GM18861 (cell line): ENCODE measurements at regions not wholly inside any gene's neighbourhood (a gene's known extent, or its start where the extent isn't known, plus 50 kb on each side); places are given as distances from the start of the nearest gene placed in this dataset.
"Not testable (repeated sequence)": the region's sequence is repeated elsewhere in the genome, so short reads cannot be mapped to it uniquely, and the experiment has no call there.

ENCODE experiments used
- ATAC-seq: cut with Tn5 transposase; IDR thresholded peaks from one replicate; pipeline ENCODE4 v1.9.1; 2021; ENCODE audit not compliant: unreplicated experiment

DNA sequence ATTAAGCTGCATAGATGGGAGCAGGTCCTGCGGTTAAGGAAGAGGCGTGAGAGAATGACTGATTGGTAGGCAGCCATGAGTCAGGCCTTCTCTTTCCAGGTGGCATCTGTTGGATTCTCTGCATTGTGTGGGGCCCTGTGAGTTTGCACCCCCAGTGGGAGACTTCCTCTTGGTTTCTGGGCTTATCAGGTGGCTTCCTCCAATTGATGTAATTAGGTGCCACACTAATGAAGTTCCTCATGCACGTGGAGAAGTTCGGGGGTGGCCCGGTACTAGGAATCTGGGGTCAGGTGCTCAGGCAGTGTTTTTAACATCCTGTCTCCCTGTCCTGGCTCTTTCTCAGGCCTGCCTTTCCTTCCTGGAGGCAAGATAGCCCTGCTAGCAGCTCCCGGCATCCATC lies 765.1 kb upstream of the TMEM132C start:
- ATAC-seq: no peak

DNA sequence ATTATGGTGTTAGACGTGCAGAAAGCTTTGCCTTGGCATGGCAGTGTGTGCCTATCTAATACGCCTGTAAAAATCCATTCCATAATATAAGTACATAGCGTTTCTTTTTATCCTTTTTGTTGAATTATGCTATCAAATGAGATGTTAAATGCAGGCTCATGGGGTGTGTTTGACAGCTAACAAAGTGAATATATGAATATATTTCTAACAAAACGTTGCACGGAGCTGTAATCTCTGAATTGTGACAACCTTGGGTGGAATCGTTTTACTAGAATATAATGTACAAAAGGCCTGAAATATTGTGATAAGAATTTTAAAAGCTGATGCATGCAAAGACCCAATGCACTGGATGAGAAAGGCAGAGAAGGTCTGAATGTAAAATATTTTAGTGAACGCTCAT lies 763.7 kb upstream of the TMEM132C start:
- no peak for ATAC-seq

DNA sequence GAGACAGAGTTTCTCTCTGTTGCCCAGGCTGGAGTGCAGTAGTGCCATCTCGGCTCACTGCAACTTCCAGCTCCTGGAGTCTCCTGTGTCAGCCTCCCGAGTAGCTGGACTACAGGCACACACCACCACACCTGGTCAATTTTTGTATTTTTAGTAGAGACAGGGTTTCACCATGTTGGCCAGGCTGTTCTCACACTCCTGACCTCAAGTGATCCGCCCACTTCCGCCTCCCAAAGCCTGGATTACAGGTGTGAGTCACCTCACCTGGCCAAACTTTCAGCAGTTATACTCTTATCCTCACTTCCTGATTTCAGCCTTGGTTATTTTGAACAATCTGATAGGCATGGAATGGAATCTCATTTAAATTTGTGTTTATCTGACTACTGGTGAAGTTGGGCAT lies 763.0 kb upstream of the TMEM132C start:
- ATAC-seq: not testable (repeated sequence)

DNA sequence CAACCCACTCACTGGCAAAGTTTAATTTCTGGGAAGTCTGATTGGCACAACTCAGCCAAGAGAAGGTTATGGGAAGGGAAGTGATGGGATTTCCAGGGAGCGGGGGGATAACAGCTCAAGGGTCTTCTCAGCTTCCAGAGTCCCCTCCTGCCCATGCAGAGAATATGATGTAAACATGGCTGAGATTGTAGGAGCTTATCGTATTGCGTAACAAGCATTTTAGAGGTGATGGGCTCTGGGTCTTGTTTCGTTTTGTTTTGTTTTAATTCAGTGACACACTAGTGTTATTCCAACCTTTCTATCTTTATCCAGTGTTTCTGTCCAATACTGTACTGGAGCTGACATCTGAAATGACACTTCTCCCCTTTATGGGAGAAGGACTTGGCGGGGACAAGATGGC lies 762.1 kb upstream of the TMEM132C start:
- no peak for ATAC-seq

DNA sequence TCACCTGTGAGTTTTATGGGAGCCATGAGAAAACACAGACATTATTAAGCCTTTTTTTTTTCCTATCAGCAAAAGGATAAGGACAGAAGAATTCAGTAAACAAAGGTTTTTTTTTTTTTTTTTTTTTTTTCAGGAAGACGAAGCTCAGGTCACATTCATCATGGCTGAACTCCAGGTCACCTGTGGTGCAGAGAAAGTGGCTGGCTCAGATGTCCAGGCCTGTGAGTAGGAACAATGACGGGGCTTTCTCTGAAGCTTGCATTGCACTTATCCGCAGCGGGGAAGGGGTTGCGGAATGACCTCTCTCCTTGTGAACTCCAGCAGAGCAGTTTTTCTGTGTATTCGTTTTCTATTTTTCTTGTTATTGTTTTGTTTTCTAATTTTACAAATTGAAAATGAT lies 759.6 kb upstream of the TMEM132C start:
- no peak for ATAC-seq

DNA sequence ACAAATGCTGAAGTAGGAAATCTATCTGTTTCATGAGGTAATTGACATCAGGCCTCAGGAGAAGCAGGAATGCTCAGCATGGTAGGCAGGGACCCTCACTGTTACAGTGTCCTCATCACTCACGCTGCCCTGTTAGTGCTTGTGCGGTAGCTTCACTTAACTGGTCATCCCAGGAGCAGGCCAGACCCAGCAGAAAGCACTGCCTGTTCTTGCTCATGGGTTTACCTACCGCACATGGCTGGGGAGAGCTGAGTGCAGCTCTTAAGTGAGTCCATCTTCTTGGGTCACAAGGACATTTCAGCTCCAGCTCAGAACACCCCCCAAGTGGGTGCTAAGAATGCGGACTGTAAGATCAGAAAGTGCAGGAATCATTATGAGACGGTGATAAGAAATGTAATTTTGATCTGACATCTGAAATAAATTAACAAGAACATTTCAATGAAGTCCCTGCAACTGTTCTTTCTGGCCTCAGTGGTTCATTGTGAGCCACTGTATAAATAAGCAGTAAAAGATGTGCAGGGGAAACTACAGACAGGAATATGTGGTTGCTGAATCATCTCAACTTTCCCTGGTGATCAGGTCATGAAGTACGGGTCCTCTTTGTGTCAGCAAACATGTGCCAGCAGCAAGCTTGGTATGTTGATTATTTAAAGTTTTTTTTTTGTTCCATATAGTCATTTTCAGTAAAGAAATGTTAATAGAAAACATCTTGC lies 757.7 kb upstream of the TMEM132C start:
- ATAC-seq: no peak

DNA sequence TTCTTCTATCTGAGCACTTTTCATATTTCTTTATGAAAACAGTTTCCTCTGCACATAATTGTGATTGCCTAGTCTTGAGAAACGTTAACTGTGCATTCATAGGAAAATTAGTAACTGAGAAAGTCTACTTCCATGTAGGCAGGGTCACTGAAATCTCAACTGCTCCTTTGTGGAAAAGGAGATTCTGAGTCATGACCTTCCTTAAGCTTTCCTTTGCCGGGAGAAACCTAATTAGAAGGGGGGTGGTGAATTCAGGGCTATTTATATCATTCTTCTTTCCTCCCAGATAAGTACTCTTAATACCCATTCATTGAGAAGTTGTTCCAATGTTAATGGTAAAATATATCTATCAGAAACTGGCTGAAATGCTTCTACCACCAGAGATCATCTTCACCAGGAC lies 751.0 kb upstream of the TMEM132C start:
- no peak for ATAC-seq

DNA sequence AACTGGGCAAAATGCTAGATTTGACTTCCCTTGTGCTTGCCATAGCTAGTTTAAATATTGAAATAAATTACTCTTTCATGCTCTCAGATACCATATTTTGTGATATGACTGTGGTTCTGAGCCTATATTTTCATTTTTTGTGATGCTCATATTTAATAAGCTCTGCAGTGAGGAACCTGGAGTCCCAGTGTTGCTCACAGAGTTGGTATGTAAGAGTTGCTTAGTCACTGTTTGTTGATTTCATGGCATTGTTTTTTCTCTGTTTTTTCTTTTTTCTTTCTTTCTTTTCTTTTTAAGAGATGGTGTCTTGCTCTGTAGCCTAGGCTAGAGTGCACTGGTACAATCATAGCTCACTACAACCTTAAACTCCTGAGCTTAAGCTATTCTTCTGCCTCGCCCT lies 750.5 kb upstream of the TMEM132C start:
- no peak for ATAC-seq

DNA sequence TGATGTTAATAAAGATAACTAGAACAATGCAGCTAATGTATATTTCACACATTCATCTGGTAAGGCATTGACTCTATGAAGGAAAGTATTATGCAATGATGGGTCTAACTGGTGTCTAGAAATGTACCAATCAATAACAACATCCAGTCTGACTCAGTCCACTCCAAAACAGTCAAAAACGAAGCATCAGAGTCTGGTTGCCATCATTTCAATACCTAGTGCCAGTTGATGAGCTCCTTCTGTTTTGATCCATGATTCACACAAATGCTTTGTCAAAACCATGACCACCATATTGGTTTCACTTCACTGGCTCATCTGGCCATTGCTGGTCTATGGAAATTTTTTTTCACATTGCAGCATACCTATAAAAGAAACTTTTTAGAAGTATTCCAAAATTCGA lies 747.2 kb upstream of the TMEM132C start:
- ATAC-seq: no peak

DNA sequence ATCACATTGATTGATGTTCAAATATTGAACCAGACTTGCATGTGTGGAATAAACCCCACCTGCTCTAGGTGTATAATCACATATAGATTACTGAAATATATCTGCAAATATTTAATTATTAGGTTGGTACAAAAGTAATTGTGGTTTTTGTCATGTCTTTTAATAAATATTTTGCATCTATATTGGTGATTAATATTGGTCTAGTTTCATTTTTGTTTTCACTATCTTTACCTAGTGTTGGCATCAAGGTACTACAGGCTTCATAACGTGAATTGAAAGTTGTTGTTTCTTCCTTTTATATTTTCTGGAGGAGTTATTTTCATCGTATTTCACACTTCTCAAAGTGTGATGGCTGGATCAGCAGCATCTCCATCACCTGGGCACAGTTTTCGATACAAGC lies 740.0 kb upstream of the TMEM132C start:
- ATAC-seq: no peak

DNA sequence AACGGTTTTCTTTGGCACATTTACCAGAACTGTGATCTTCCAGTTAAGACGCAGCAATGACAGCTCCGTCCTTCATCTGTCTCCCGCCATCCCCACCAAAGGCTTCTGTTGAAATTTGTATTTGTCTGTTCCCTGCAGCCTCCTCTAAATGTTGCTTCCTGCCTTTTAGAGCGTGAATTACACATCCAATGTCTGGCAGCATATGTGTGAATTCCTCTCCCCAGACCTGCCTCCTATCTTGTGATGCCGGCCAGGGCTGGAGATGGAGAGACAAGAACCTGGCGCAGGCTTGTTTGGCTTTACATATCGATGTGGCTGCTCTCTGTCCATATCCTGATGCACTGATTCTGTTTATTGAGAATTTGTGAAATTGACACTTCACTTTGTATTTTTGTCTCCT lies 738.4 kb upstream of the TMEM132C start:
- no peak for ATAC-seq

DNA sequence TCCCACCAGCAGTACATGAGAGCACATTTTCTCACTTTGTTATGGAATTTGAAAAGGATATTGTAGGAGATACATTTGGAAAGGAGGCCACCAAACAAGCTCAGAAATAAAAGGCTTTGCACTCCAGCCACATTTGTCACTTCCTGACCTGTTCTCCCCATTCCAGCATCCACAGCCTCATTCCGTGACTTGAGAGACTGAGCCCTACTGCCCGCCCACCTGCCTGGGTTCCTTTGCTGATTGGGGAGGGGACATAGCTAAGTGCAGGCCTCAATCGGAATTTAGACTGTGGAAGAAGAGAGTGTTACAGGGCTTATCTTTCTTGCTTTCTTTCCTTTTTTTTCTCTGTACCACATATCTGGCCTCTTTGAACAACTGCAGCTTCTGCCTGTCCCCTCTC lies 735.4 kb upstream of the TMEM132C start:
- no peak for ATAC-seq

DNA sequence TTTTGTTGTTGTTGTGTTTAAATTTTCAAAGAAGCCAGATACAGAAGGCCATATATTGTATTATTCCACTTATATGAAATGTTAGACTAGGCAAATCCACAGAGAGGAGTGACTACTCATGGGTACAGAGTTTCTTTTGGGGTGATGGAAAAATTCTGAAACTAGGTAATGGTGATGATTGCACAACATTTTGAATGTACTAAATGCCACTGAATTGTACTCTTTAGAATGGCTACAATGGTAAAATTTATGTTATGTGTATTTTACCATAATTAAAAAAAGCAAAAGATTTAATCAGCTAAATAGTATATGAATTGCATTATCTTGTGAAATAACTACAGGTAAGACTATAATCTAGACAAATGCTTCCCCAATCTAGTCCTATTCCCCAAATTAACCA lies 733.6 kb upstream of the TMEM132C start:
- no peak for ATAC-seq

DNA sequence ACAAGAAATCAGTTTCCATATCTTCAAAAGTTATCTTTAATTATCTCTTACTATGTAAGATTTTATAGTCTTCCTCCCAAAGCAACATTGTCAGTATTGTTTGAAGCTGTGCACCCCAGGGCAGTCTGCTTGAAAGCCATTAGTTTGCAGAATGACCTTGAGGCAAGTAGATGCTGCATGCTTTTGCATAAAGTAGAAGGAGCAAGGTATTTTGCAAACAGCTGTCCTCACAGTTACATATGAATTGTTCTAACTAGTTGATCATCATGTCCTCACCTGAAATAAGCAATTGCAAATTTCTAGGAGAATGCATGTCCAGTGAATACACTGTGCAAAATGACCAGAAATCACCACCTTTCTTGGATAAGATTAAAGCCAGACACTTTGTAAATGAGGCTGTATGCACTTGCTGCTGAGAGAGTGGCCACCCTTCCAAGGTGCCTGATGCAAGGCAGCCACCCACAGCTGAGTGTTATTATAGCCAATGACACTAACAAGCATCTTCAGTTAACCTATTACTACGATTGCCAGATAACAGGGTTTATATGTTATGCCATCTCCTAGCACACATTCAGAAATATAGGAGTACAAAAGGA lies 730.0 kb upstream of the TMEM132C start:
- no peak for ATAC-seq

DNA sequence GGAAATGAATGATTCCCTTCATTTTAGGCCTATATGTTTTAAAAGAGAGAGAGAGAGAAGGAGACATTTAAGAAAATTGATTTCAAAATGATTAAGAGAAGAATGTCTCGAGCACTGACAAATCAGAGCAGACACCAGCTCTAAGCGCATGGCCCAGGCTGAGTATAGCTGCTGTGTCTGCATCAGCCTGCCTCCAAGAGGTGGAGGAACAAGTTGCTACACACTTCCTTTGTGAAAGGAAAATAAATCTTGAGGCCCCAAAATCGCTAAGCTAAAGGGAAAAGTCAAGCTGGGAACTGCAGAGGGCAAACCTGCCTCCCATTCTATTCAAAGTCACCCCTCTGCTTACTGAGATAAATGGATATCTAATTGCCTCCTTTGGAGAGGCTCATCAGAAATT lies 728.7 kb upstream of the TMEM132C start:
- no peak for ATAC-seq

DNA sequence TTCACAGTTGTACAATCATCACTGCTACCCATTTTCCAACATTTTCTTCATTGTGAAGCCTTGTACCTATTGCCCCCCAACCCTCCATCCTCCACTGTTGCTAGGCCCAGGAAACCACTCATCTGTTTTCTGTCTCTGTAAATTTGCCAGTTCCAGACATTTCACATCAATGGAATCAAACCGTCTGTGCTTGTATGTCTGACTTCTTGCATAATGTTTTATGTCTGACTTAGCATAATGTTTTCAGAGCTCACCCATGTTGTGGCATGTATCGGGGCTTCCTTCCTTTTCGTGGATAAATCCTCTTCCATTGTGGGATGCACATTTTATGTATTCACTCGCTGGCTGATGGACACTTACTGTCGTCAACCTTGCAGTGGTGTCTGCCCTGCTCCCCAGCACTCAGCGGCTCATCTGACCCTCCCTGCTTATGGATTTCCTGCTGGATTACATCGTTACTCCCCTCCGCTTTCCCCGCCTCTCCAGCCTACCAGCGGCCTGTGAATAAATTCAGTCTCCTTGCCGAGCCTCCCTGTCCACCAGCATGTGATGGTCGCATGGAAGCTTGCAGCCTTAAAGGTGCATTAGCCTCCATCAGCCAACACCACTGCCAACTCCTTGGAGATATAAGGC lies 727.6 kb upstream of the TMEM132C start:
- no peak for ATAC-seq

DNA sequence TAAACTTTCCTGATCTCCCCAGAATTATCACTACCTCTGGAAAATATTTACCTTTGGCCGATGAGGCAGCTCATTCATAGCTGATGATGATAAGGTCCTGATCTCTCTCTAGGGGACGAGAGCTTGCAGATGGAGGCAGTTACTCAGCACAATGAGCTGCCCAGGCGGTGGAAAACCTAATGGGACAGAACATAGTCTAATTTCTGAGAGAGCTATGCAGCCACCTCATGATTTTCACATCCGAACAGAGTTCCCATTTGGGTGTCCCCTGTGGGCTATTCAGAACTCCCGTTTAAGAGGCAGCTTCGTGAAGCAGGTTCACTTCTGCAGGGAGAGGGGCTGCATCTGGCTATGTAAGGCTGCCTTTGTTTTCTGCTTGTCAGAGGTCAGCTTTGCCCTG lies 724.6 kb upstream of the TMEM132C start:
- no peak for ATAC-seq

DNA sequence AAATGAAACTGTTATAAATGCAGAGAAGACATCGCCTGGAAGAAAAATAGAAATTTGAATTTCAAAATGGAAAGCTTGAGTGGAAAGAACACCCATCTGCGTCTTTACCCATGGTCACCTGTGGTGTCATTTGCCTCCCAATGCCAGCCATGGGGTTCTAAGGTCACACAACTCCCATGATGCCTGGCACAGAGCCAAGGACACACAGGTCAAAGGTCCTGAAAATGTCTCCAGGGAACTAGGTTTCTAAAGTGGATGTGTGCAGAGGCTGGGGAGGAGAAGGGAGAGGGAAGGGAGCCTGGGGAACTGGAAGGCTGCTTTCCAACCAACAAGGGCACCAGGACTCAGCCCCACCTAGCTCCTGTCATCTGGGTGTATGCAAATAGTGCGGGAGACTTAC lies 724.0 kb upstream of the TMEM132C start:
- ATAC-seq: no peak

DNA sequence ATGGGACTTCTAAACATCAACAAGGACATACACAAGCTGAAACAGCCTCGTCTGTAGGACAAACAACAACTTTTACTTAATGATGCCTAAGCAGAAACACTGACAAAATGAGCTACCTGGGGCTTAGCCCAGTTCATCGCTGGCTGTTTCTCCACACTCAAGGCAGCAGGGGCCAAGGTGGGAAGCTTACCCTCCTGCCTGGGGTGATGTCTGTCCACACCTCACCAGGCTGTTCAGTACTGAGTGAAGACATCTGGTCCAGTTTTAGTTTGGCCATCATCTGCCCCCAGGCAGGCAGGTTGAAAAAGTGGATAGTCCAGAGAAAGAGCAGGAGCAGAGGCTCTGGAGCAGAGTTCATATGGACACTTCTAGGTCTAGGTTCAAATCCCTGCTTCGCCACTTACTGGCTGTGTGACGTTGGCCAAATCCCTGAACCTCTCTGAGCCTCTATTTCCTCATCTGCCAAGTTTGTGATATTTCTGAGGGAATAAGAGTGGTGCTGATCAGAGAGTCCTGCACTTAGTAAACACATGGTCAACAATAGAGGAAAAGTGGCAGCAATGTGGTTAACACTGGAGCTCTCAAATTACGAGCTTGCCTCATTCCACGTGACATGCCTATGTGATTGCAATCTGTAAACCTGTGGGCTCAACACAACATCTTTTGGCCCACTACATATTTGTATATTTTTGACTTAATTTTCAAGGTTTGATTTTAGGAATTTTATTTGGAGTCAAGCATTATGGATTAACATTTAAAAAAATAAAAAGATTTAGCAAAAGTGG lies 720.1 kb upstream of the TMEM132C start:
- ATAC-seq: no peak

DNA sequence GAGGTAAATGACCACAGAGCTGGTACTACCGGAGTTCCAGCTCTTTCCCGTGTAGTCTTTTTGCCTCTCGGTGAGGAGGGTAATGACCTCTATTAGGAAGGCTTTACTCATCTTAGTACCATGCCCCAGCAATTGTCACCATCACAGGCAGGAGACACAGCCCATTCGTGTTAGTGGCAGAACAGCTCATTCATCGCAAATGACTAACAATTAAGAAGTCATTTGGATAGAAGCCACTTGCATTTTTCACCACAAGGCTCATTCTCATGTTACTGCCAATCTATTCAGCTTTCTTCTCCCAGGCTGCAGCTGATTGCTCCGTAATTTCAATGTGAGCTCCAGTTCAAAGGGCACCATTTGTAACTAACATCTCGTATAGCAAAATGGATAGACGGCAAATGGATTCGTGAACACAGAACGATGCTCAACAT lies 718.8 kb upstream of the TMEM132C start:
- no peak for ATAC-seq

DNA sequence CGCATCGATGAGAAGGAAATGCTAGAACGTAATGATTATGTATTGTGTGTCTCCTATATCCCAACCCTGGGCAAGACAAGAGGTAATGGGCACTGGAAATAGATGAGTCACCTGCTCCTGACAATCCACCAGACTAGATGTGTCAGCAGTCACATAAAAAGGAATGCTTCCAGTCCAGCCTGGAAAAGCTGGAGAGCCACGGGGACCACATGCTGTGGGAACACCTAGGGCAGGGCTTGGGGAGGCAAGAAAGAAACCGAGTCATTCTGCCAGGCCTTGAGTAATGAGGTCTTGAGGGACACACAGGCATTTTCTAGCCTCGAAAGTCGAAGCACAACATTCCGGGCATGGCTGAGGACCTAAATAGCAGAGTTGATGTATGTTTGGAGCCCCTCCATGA lies 716.7 kb upstream of the TMEM132C start:
- no peak for ATAC-seq

DNA sequence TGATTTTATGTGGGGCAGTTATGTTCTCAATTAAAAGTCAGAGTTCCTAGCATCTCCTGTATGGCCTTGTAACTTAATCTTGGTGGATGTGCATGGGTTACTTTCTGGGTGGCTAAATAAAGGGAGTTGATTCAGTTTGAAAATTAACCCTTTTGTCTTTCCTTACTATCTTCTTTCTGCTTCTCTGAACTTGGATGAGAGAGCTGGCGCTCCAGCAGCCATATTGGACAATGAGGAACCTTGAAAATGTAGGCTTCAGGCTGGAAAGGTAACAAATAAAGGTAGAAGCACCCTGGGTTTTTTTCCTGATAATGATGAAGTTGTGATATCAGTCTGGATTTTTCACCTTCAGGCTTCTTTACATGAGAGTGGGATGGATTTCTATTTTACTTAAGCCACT lies 714.1 kb upstream of the TMEM132C start:
- no peak for ATAC-seq
